GM18909 (cell line): ENCODE measurements at regions not wholly inside any gene's neighbourhood (a gene's known extent, or its start where the extent isn't known, plus 50 kb on each side); places are given as distances from the start of the nearest gene placed in this dataset.
"Not testable (repeated sequence)": the region's sequence is repeated elsewhere in the genome, so short reads cannot be mapped to it uniquely, and the experiment has no call there.

Experiments
- ATAC-seq: cut with Tn5 transposase; IDR thresholded peaks from one replicate; pipeline ENCODE4 v1.9.1; 2021; ENCODE audit warnings: mild to moderate bottlenecking; ENCODE audit not compliant: unreplicated experiment, poor library complexity

DNA sequence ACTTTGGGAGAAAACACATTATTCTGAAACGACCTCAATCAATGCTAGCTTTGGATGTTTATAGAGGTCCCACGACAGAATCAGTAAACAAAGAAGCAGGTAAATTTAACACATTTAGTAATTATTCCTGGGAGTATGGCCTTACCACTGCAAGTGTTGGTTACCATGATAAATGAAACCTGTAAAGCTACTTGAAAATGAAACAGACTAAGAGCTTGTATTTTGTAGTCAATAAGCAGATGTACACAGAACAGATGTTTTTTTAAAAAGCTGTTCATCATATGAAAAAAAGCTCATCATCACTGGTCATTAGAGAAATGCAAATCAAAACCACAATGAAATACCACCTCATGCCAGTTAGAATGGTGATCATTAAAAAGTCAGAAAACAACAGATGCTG lies 295.3 kb upstream of the XYLT1 start:
- no peak for ATAC-seq

DNA sequence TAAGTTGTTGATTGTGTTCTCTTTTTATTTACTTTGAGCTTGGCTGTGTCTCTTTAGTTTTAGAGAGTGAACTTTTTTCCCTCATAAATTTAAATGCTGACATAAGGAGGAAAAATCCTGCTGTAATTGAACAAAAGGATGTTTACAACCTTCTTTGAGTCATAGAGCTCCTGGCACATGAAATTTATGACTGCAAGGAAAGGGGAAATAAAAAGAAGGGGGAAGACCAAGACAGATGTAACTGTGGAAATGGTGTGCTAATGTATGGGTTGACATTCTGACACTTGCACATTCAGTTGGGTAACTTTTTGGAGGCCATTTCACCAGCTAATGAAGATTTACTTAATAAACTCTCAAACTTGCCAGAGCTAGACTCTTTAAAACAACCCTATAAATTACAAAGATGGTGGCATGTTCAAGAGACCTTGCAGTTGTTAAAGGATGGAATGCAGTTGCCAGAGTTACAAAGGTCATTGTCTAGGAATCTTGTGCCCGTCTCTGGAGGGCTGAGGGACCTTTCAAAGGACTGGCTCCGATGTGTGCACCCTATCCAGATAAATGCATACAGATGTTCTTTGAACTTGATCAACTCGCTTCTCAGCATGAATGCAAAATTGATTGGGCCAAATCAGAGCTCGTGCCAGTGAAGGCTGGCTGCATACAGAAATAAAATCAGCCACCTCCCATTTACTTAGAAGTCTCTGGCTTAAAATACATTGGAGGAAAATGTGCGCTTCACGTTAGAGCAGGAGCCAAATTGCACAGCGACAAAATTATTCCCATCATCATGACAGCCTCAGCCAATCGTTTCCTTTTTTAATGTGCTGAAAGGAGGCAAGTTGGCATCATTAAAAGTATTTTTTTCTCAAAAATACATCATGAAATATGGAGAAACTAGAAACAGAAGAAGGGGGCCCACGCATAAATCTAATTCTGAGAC lies 289.0 kb upstream of the XYLT1 start:
- ATAC-seq, result no peak

DNA sequence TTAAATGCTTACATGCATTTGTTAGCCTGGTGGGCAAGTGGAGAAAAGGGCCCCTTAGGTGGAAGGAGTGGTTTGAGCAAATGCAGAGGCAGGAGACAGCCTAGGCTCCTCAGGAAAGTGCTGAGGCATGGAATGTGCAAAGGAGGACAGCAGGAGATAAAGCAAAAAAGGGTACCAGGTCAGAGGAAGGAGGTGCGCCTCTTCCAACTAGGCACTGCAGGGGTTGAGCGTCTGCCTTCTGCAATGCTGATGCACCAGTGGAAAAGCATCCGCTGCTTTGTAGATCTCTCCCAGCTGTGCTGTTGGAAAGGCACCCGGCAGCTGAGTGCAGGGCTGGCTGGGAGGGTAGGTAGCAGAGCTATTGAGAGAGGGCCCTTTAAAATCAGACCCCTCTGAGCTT lies 287.0 kb upstream of the XYLT1 start:
- no peak for ATAC-seq

DNA sequence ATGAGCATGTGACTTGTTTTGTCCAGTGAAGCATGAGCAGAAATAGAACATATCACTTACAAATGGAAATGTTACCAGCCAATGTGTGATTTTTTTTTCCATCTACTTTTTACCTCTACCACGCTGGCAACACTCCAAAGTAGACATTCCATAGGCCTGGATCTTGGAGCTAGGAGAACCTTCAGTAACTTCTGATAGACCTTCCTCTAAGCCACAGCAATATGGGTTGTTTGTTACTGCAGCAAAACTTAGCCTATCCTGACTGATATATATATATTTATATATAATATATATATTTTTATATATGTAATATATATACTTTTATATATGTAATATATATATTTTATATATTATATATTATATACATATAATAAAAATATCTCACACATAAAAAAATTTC lies 284.4 kb upstream of the XYLT1 start:
- no peak for ATAC-seq

DNA sequence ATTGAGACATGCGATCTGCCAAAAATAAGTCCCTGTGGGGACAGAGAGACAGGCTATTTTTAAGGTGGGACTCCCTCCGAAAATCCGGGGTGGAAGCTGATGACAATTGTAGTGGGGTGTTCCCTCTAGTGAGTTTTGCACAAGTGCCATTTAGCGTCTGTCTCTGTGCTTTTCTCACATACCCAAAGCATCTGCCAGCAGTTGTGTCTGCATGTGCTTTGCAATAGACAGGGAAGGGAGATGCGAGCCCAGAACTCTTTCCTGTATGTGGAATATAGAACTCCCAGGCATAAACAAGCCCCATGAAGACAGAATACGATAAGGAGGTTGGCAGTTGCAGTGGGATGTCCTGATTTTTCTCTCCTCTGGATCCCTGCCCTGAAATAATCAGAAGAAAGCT lies 282.7 kb upstream of the XYLT1 start:
- ATAC-seq, result no peak

- ATAC-seq, result no peak
These were observed 278.9 kb upstream of the XYLT1 start for GRCh38 chr16:17749706-17750105.

- ATAC-seq, result no peak
These were observed 277.4 kb upstream of the XYLT1 start for GRCh38 chr16:17748044-17748719.

DNA sequence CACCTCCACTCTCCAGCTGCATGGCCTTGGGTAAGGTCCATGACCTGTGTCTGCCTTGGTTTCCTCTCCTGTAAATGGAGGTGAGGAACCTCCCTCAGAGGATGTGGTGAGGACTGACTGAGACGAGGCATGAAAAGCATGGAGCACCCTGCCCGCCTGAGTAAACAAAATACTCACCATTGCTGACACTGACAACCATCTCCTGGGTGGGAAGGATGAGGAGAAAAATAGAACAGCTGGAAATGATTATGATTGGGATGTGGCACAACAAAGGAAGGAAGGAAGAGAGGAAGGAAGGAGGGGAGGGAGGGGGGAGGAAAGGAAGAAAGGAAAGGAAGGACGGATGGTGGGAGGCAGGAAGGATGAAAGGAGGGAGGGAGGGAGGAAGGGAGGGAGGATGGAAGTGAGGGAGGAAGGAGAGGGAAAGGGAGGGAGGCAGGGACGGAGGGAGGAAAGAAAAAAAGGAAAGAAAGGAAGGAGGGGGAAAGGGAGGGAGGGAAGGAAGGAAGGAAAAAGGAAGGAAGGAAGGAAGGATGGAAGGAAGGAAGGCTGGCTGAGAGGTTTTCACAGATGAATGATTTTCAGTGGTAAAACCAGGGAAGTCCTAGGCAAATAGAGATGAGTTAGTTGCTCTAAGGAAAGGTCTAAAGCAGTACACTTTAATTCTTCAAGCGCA lies 276.5 kb upstream of the XYLT1 start:
- no peak for ATAC-seq

GRCh38 chr16:17744921-17745572 lies 274.3 kb upstream of the XYLT1 start:
- ATAC-seq, result no peak

GRCh38 chr16:17743578-17743977 lies 272.8 kb upstream of the XYLT1 start:
- no peak for ATAC-seq

DNA sequence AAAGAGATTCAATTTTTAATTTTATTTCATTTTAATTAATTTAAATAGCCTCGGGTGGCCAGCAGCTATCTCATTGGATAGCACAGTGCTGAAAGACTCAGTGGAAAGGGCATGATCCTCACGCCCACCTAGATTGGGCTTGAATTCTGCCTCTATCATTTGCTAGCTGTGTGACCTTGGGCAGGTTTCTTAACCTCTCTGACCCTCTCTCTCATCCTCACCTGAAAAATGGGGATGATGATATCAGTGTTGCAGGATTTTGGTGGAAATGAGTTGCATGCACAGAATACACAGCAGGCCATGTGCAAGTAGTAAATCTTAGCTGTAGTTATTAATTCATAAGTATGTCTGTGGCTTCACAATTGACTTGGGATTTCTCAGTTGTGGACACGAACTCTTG lies 272.4 kb upstream of the XYLT1 start:
- no peak for ATAC-seq

- ATAC-seq, result not testable (repeated sequence)
These were observed 264.3 kb upstream of the XYLT1 start for GRCh38 chr16:17735099-17735498.

- ATAC-seq, result no peak
These were observed 259.1 kb upstream of the XYLT1 start for GRCh38 chr16:17729820-17730219.

- ATAC-seq, result no peak
These were observed 257.4 kb upstream of the XYLT1 start for GRCh38 chr16:17728196-17728595.

DNA sequence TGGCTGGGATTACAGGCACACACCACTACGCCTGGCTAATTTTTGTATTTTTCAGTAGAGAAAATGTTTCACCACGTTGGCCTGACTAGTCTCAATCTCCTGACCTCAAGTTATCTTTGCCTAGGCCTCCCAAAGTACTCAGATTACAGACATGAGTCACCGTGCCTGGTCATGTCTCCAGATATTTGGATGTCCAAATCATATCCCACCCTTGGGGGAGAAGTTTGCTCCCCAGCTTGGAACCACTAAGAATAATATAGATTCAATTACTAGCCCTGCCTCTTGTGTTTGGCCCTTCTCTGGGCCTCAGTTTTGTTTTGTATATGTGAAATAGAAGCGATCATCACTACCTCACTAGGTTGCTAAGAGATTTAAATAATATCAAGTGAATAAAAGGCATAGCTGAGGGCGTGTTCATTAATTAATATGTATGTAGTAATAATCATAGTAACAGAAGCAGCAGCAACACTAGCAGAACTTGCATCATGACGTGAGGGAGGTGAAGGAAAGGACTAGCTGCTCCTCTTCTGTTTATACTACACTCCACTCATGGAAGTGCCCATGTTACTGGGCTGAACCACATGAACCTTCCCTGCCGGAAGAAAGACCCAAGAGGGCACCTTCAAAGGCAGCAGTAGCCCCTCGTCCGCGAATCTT lies 253.6 kb upstream of the XYLT1 start:
- ATAC-seq, result no peak

- ATAC-seq, result no peak
These were observed 252.9 kb upstream of the XYLT1 start for GRCh38 chr16:17723531-17724134.

- ATAC-seq, result no peak
These were observed 247.7 kb upstream of the XYLT1 start for GRCh38 chr16:17718495-17718894.

DNA sequence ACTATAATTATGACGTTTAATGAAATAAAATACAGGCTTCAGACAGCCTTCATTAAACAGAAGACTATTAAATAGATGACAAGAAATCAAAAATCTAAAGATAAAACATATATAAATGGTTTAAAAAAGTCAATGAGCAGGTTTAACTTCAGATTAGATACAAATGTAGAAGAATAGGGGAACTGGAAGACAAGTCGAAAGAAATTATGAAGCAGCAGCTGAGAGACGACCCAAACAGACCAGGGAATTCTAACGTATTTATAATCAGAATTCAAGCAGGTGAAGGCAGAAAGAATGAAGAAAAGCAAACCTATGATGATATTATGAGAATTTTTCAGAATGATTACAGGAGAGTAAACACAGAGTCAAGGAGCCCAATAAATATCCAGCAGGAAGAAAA lies 235.1 kb upstream of the XYLT1 start:
- no peak for ATAC-seq

DNA sequence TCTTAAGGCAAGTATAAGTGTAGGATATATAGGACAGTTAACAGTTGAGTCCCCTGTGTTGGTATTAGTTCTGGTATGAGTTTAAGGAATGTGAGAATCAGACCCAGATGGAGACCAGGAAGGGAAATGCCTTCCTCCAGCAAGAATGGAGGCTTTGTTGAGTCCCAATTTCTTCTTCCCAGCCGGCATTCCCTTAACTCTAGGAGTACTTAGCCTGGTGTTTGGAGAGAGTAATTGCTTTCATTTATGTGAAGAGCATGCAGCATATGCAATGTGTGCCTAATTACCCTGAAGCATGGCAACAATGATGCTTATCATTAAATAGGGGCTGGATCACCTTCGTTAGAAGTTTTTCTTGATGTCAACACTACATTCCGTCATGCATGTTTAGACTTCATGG lies 225.9 kb upstream of the XYLT1 start:
- ATAC-seq, result no peak

DNA sequence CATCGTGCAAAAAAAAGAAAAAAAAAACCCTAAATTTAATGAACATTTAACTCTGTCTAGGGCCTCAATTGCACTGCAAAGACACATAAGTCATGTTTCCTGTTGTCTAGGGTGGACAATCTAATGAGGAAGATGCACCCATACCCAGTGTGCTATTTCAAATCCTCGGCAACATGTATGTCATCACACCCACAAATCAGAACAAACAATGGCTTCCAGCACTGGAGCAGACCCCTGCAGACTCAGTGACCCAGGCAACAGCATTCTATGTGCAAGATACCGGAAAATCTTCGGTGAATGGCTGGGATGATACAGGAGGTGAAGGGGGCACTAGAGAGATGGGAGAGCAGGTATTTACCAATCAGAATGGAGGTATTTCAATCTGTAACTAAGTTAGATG lies 221.7 kb upstream of the XYLT1 start:
- no peak for ATAC-seq
